ENCODE measurements at regions not wholly inside any gene's neighbourhood (a gene's known extent, or its start where the extent isn't known, plus 50 kb on each side); places are given as distances from the start of the nearest gene placed in this dataset.

- TF ChIP-seq ESRRA (IDR thresholded peaks at IDR 0.05; ENCODE audit: low read length) (no peak), ZNF687 (IDR thresholded peaks at IDR 0.05) (no peak), IKZF1 (conservative IDR thresholded peaks at IDR 0.05) (no peak), RAD21 (IDR thresholded peaks at IDR 0.05; ENCODE audit: insufficient read depth, low read depth, low read length) (no peak), ATF2 (IDR thresholded peaks at IDR 0.05; ENCODE audit: low read length) (no peak), SPI1 (IDR thresholded peaks at IDR 0.05; ENCODE audit: borderline replicate concordance, insufficient read depth, low read depth, low read length) (no peak), ZBTB4 (CRISPR knock-in tag; IDR thresholded peaks at IDR 0.05) (no peak), ZNF24 (IDR thresholded peaks at IDR 0.05) (no peak)
Measured at GRCh38 chr6:8242885-8243284, 140.5 kb upstream of the EEF1E1 start (continued).
